ENCODE measurements at regions not wholly inside any gene's neighbourhood (a gene's known extent, or its start where the extent isn't known, plus 50 kb on each side); places are given as distances from the start of the nearest gene placed in this dataset.

DNA sequence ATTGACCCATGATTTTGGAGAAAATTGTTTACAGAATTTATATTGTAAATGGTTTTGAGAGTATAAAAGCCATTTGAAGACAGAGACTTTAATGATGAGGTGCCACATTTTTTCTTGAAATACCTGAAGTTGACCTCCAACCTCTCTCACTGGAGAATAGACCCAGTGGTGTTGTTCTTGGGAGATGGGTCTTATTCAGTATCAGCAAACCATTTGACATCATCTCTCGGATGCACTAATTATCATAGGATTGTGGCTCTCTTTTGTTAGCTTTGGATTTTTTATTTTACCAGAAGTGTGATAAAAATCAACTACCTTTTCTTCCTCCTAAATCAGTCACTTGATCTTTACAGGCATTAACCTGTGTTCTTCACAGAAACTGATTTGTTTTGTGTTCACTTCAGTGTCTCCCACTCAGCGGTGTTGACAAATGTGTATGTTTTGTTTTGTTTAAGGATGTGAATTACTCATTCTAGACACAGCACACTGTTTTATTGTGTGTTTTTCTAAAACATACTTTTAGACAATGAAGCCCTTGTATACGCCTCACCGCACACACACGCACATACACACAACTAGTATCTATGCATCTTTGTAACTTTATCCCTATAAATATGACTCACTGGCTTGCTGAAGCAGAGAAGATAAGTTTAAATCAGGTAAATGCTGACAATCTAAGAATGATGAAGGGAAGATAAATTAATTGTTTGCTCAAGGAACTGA, 455.6 kb downstream of the INHBA start:
- no peak overlapping the region for H3K4me3 ChIP-seq (ENCODE audit: control insufficient read depth, low read depth, low read length)
- TF ChIP-seq CTCF (IDR thresholded peaks at IDR 0.05; ENCODE audit: control insufficient read depth, insufficient read depth, low read depth, low read length, missing control alignments) = no peak
- DNase-seq (ENCODE audit: low read depth) = no peak

- no peak for DNase-seq (ENCODE audit: low read depth)
- no peak overlapping the region for H3K4me3 ChIP-seq (ENCODE audit: control insufficient read depth, low read depth, low read length)
- no peak for TF ChIP-seq CTCF (IDR thresholded peaks at IDR 0.05; ENCODE audit: control insufficient read depth, insufficient read depth, low read depth, low read length, missing control alignments)
These were observed 457.0 kb downstream of the INHBA start for GRCh38 chr7:41245916-41246315.

- H3K4me3 ChIP-seq (ENCODE audit: control insufficient read depth, low read depth, low read length) = no peak overlapping the region
- no peak for DNase-seq (ENCODE audit: low read depth)
- no peak for TF ChIP-seq CTCF (IDR thresholded peaks at IDR 0.05; ENCODE audit: control insufficient read depth, insufficient read depth, low read depth, low read length, missing control alignments)
These were observed 458.6 kb downstream of the INHBA start for GRCh38 chr7:41244246-41244645.

GRCh38 chr7:41241641-41242040, 461.2 kb downstream of the INHBA start:
- TF ChIP-seq CTCF (IDR thresholded peaks at IDR 0.05; ENCODE audit: control insufficient read depth, insufficient read depth, low read depth, low read length, missing control alignments) = no peak
- H3K4me3 ChIP-seq (ENCODE audit: control insufficient read depth, low read depth, low read length) = no peak overlapping the region
- DNase-seq (ENCODE audit: low read depth) = no peak

DNA sequence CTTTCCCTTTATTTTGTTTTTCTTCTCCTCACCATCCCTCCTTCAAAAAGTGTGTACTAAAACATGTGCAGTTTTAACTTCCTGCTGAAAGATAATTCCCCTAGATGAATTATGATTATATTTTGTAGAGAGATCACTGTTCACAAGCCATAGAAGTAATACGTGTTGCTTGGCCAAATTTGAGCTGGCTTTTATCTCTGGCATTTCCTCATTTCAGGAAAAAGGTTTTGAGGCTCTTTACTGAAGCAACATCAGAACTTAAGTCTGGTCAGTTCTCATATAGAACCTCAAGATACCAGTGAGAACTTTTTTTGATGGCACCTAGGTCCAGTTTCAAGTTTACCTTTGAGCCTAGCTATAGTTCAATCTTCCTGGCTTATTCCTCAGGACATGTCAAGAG, 463.3 kb downstream of the INHBA start:
- no peak overlapping the region for H3K4me3 ChIP-seq (ENCODE audit: control insufficient read depth, low read depth, low read length)
- DNase-seq (ENCODE audit: low read depth) = no peak
- no peak for TF ChIP-seq CTCF (IDR thresholded peaks at IDR 0.05; ENCODE audit: control insufficient read depth, insufficient read depth, low read depth, low read length, missing control alignments)

DNA sequence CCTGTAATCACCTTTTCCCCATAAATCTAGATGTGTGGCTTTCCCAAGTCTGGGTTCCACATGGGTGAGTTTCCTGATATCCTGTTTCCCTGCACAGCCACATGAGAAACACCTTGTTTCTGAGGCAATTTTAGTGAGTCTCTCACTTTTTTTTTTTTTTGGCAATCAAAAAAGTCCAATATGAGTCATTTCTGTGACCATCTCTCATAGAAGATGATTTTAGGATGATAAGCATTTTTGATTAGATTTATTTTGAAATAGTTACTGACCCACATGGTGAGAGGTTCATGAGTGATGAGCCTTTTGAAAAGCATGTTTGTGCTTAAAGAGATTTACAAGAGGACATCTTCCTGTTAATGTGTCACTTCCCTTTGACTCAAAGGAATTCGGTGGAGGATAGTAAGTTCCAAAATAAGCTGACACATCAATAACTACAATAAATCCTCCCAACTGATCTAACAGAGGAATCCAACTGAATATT, 464.0 kb downstream of the INHBA start:
- no peak for DNase-seq (ENCODE audit: low read depth)
- no peak overlapping the region for H3K4me3 ChIP-seq (ENCODE audit: control insufficient read depth, low read depth, low read length)
- TF ChIP-seq CTCF (IDR thresholded peaks at IDR 0.05; ENCODE audit: control insufficient read depth, insufficient read depth, low read depth, low read length, missing control alignments) = no peak

All from AG09309 (cell line).